MG63 (cell line): ENCODE measurements at regions not wholly inside any gene's neighbourhood (a gene's known extent, or its start where the extent isn't known, plus 50 kb on each side); places are given as distances from the start of the nearest gene placed in this dataset.

Experiments used
- DNase-seq: peaks from one replicate; pipeline ENCODE4 v3.0.0-alpha.2; 2020
- H3K27me3 ChIP-seq: fragments of 250-450 bp; sonication (Bioruptor Pico); 2 replicates; pipeline ENCODE4 v1.5.1; 2020; ENCODE audit warnings: mild to moderate bottlenecking, moderate library complexity
- H3K36me3 ChIP-seq: fragments of 250-450 bp; sonication (Bioruptor Pico); 2 replicates; pipeline ENCODE4 v1.5.1; 2020; ENCODE audit warnings: mild to moderate bottlenecking, moderate library complexity
- H3K4me3 ChIP-seq: fragments of 250-450 bp; sonication (Bioruptor Pico); 2 replicates; pipeline ENCODE4 v1.5.1; 2020; ENCODE audit warnings: mild to moderate bottlenecking, moderate library complexity
- H3K9me3 ChIP-seq: fragments of 250-450 bp; sonication (Bioruptor Pico); 2 replicates; pipeline ENCODE4 v1.5.1; 2020; ENCODE audit warnings: mild to moderate bottlenecking, moderate library complexity

DNA sequence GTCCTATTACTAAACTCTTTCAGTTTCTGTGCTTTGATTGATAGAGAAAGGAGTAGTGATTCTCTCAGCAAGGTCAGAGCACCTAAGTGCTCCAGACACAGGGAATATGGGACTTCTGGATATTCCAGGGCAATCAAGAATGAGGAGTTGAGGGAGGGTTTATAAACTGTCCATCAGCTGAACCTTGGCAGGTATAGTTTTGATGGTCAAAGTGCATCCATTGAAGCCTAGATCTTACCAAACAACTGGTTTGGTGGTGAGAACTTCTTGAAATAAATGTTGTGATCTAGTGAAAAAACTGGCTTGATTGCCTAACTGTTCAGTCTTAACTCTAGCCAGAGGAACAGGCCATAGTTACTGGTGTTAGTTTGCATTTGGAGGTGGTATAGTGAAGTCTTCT is 207.0 kb upstream of the ONECUT1 start:
- DNase-seq, result no peak
- no peaks in the 10 kb centered on the region for H3K27me3 ChIP-seq
- H3K4me3 ChIP-seq, result no peak overlapping the region
- no peaks in the 10 kb centered on the region for H3K36me3 ChIP-seq
- H3K9me3 ChIP-seq, result no peaks in the 10 kb centered on the region

DNA sequence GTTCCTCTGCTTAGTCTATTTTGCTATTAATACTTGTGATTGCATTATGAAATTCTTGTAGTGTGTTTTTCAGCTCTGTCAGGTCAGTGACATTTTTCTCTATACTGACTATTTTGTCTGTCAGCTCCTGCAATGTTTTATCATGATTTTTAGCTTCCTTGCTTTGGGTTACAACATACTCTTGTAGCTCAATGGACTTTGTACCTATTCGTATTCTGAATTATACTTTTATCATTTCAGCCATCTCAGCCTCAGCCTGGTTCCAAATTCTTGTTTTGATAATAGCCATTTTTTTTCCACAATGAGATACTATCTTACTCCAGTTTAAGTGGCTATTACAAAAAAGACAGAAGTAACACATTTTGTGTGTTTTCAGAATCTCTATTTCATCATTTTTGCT is 204.2 kb upstream of the ONECUT1 start:
- H3K27me3 ChIP-seq, result no peaks in the 10 kb centered on the region
- DNase-seq, result no peak
- no peaks in the 10 kb centered on the region for H3K36me3 ChIP-seq
- no peaks in the 10 kb centered on the region for H3K9me3 ChIP-seq
- no peak overlapping the region for H3K4me3 ChIP-seq

DNA sequence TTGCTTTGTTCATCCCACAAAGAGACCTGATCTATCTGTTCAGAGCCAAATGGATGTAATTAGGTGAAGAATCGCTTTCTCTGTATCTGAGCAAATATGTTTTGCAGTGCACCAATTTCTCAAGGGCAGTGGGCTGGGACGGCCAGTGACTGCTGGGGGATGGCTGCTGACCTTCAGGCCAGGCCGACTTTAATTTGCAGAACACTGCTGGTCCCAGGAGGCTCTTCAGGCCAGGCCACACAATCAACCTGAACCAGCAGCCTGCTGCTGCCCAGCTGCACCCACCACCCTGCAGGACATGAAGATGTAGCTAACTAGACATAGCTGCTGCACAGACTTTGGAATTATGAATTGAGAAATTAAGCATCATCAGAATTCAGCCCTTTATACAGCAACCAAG is 194.4 kb upstream of the ONECUT1 start:
- no peak for DNase-seq
- Histone ChIP-seq H3K4me3 (no peak overlapping the region), H3K27me3 (no peaks in the 10 kb centered on the region), H3K36me3 (no peaks in the 10 kb centered on the region), H3K9me3 (no peaks in the 10 kb centered on the region)

GRCh38 chr15:52980446-52980845 is 190.3 kb upstream of the ONECUT1 start:
- Histone ChIP-seq H3K9me3 (no peaks in the 10 kb centered on the region), H3K4me3 (no peak overlapping the region), H3K27me3 (no peaks in the 10 kb centered on the region), H3K36me3 (no peaks in the 10 kb centered on the region)
- DNase-seq, result no peak

- DNase-seq, result no peak
- H3K4me3 ChIP-seq, result no peak overlapping the region
- H3K27me3 ChIP-seq, result peaks cover 2% of the 10 kb centered on the region; the same call in 1 of the 2 replicates
- H3K9me3 ChIP-seq, result no peaks in the 10 kb centered on the region
- no peaks in the 10 kb centered on the region for H3K36me3 ChIP-seq
Measured at GRCh38 chr15:52976516-52977075, 186.5 kb upstream of the ONECUT1 start.

DNA sequence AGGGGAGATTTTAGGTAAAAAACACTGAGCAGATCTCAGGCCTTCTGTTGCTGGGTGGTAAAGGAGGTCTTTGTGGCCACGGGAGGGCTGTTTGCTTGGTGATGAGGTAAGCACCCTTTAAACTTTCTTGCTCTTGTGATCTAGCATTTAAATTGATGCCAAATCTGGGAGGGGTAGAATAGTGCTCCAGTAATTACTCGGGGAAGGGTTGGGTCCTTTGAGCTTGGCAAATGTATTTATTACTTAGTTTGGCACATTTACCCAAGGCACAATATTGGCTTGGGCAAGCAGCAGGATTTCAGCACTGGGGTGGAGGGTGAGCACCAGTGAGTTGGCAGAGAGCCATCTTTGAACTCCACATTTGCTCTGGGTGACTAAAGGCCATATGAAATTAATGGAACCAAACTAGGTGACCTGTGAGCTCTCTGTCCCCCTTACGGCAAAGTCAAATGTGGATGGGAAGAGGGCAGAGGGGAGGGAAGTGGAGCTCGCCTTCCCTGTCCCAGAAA is 185.9 kb upstream of the ONECUT1 start:
- Histone ChIP-seq H3K27me3 (peaks cover 2% of the 10 kb centered on the region; the same call in 1 of the 2 replicates), H3K9me3 (no peaks in the 10 kb centered on the region), H3K36me3 (no peaks in the 10 kb centered on the region), H3K4me3 (no peak overlapping the region)
- no peak for DNase-seq

GRCh38 chr15:52963865-52964264 is 173.7 kb upstream of the ONECUT1 start:
- Histone ChIP-seq H3K9me3 (no peaks in the 10 kb centered on the region), H3K4me3 (no peak overlapping the region), H3K27me3 (no peaks in the 10 kb centered on the region), H3K36me3 (no peaks in the 10 kb centered on the region)
- no peak for DNase-seq

DNA sequence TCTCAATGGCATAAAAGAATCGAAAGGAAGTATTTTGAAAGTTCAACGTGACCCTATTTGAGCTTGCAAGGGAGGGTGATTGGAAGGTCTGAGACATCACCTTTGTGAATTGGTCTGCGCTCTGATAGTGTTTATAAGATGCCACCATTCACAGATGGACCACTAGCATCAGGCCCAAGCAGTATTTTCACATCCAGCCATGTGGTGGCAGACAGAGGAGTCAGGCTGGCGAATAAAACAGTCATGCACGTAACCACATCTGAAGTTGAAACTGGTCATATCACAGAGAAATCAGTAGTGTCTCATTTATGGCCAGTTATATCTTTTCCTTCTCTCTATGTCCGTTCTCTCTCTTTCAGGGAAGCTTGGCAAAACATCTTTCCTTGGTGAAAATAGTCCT is 170.1 kb upstream of the ONECUT1 start:
- H3K36me3 ChIP-seq, result no peaks in the 10 kb centered on the region
- no peaks in the 10 kb centered on the region for H3K9me3 ChIP-seq
- no peak overlapping the region for H3K4me3 ChIP-seq
- no peaks in the 10 kb centered on the region for H3K27me3 ChIP-seq
- no peak for DNase-seq

DNA sequence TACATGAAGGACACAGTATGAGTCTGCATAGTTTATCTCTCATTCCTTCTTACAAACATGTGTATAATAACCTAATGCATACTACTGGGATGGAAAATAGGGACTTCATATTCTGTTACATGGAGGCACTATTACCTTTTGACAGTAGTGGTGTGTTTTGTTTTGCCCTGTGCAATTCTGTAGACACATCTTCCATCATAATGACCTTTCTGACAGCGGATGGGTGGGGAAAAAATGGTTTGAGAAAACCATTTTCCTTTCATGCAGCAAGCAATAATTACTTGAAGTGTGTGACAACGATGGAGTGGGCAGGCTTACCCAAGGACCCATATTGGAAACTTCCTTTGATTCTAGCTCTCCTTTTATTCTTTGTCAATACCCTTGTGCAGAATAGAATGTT is 153.6 kb upstream of the ONECUT1 start:
- DNase-seq, result no peak
- Histone ChIP-seq H3K27me3 (0 out of 2 replicates have a peak, but pooled peaks cover 2% of the 10 kb centered on the region), H3K9me3 (no peaks in the 10 kb centered on the region), H3K36me3 (no peaks in the 10 kb centered on the region), H3K4me3 (no peak overlapping the region)

- Histone ChIP-seq H3K9me3 (no peaks in the 10 kb centered on the region), H3K4me3 (no peak overlapping the region), H3K36me3 (no peaks in the 10 kb centered on the region), H3K27me3 (0 out of 2 replicates have a peak, but pooled peaks cover 3% of the 10 kb centered on the region)
- no peak for DNase-seq
Measured at GRCh38 chr15:52936489-52936888, 146.4 kb upstream of the ONECUT1 start.

DNA sequence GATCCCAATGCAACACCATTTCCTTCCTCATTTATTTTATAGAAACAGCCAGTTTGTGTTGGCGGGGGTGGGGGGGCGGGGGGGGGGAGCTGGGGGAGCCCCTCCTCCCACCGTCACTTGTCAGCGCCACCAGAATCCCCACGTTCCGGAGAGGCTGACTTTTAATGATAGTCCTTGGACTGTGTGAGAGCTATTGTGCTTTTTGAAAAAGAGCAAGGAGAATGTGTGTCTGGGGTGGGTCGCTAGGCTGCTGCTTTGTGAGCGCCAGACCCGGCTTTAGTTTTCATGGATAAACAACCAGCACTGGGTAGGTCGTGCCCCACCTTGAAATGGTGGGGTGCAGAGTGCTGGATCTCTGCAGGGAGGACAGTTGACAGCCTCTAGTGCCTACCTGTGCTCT is 135.0 kb upstream of the ONECUT1 start:
- no peak for DNase-seq
- Histone ChIP-seq H3K9me3 (no peaks in the 10 kb centered on the region; the same call in 1 of the 2 replicates), H3K36me3 (no peaks in the 10 kb centered on the region), H3K4me3 (no peak overlapping the region), H3K27me3 (peaks cover 15% of the 10 kb centered on the region; the same call in 1 of the 2 replicates)

- peaks cover 15% of the 10 kb centered on the region; the same call in 1 of the 2 replicates for H3K27me3 ChIP-seq
- no peaks in the 10 kb centered on the region; the same call in 1 of the 2 replicates for H3K9me3 ChIP-seq
- no peak overlapping the region for H3K4me3 ChIP-seq
- no peak for DNase-seq
- no peaks in the 10 kb centered on the region for H3K36me3 ChIP-seq
Measured at GRCh38 chr15:52924630-52925029, 134.5 kb upstream of the ONECUT1 start.

DNA sequence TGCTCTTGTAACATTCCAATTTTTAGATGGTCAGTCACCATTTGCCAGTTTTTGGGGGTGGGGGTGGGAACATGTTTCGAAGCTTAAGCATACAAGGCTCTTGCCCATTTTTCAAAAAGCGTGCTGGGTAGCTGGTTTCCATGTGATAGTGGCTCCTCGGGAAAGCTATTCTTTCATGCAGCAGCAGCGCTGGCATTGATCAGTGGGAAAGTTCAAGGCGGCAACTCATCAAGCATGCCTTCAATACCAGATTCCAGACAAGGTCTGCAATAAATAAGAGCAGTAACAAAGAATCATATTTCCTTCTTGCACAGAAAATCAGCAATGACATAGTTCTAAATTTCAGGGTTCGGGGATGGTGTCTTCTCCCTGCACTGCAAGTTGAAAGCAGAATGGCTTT is 133.5 kb upstream of the ONECUT1 start:
- H3K4me3 ChIP-seq, result no peak overlapping the region
- no peak for DNase-seq
- no peaks in the 10 kb centered on the region for H3K9me3 ChIP-seq

DNA sequence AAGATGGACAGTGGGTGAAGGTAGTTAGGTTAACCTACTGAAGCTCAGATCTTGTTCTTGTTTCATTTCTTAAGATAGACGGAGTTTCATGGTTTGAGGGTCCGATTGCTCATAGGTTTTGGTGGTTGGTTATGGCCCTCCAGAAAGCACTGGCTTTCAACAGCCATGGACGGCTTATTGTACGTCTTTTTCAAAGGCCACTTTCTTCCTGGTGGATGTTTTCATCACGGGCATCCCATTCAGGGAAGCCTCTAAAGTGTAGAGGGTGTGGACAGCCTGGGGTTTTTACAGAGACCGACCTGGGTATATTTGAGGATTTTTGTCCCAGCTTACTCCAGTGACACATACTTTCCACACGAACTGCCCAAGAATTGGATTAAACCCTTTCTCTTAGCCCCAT is 132.7 kb upstream of the ONECUT1 start:
- no peaks in the 10 kb centered on the region for H3K36me3 ChIP-seq
- no peak overlapping the region for H3K4me3 ChIP-seq
- H3K27me3 ChIP-seq, result peaks cover 15% of the 10 kb centered on the region; the same call in 1 of the 2 replicates
- no peaks in the 10 kb centered on the region for H3K9me3 ChIP-seq
- no peak for DNase-seq

More for the DNA sequence above, 133.5 kb upstream of the ONECUT1 start:
- peaks cover 15% of the 10 kb centered on the region; the same call in 1 of the 2 replicates for H3K27me3 ChIP-seq
- no peaks in the 10 kb centered on the region for H3K36me3 ChIP-seq

- Histone ChIP-seq H3K9me3 (no peaks in the 10 kb centered on the region), H3K27me3 (peaks cover 3% of the 10 kb centered on the region; the same call in 1 of the 2 replicates), H3K36me3 (no peaks in the 10 kb centered on the region), H3K4me3 (no peak overlapping the region)
- DNase-seq, result no peak
Measured at GRCh38 chr15:52912172-52912571, 122.0 kb upstream of the ONECUT1 start.

GRCh38 chr15:52893338-52893737 is 103.2 kb upstream of the ONECUT1 start:
- Histone ChIP-seq H3K4me3 (no peak overlapping the region), H3K27me3 (peaks cover 5% of the 10 kb centered on the region; the same call in 1 of the 2 replicates), H3K36me3 (no peaks in the 10 kb centered on the region), H3K9me3 (no peaks in the 10 kb centered on the region)
- no peak for DNase-seq

DNA sequence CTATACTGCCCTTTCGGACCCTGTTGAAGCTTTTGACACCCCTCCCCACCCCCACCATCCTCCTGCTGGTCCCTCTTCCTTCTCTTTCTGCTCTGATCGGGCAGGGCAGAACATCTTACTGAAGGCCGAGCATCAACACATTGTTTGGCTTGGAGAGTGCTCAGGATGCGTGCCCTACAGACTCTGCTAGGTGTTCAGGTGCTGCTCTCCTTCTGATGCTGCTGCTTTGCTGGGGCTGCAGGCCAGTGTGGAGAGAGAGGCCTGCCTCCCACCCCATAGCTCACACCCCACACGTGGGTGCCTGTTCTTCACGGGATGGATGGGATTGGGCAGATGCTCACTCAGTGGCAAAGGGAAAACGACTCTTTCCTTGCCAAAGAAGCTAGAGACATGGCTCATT is 89.8 kb upstream of the ONECUT1 start:
- Histone ChIP-seq H3K9me3 (no peaks in the 10 kb centered on the region), H3K4me3 (no peak overlapping the region), H3K27me3 (no peaks in the 10 kb centered on the region), H3K36me3 (no peaks in the 10 kb centered on the region)
- DNase-seq, result no peak

DNA sequence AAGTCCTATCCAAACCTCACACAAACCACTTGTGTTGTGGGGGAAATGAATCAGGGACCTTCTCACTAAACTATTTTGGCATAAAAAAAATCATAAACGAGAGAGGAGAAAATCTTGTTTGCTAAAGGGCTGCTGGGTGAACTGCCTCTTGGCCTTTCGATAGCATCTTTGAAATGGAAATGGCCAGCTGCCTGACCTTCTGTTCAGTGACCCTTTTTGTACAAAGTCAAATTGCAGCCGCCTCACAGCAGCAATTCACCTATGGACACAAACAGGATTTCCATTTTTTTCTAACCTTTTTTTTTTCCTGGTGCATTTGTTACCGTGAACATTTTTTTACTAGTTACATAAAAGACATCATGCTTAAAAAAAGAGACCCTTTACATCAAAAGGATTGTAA is 89.0 kb upstream of the ONECUT1 start:
- Histone ChIP-seq H3K27me3 (no peaks in the 10 kb centered on the region), H3K9me3 (no peaks in the 10 kb centered on the region), H3K36me3 (no peaks in the 10 kb centered on the region), H3K4me3 (no peak overlapping the region)
- no peak for DNase-seq
